G401 (cell line): ENCODE measurements at regions not wholly inside any gene's neighbourhood (a gene's known extent, or its start where the extent isn't known, plus 50 kb on each side); places are given as distances from the start of the nearest gene placed in this dataset.
A peak's percentile ranks its signal among the peaks of the same experiment; 100 is the strongest.

Experiments used
- DNase-seq: peaks from one replicate; pipeline ENCODE4 v3.0.0-alpha.2; 2015; ENCODE audit warnings: low spot score
- in situ Hi-C: cut with HindIII; loops from 2 replicates; pipeline ENCODE4 v1.10.0; 2016; ENCODE audit warnings: low sequenced_read_pairs, mixed read lengths

GRCh38 chr11:127478826-127479225 lies 478.3 kb upstream of the KIRREL3 start:
- no peak for DNase-seq
- in situ Hi-C loops = no loop called here

GRCh38 chr11:127474766-127475165 lies 474.2 kb upstream of the KIRREL3 start:
- in situ Hi-C loops = no loop called here
- DNase-seq = no peak

GRCh38 chr11:127472505-127472904 lies 471.9 kb upstream of the KIRREL3 start:
- DNase-seq = no peak
- in situ Hi-C loops = no loop called here

GRCh38 chr11:127471662-127472061 lies 471.1 kb upstream of the KIRREL3 start:
- in situ Hi-C loops = no loop called here
- DNase-seq = no peak

- no peak for DNase-seq
- in situ Hi-C loops = no loop called here
Observed at GRCh38 chr11:127470306-127470884, 469.8 kb upstream of the KIRREL3 start.

GRCh38 chr11:127464325-127464724 lies 463.8 kb upstream of the KIRREL3 start:
- no peak for DNase-seq

GRCh38 chr11:127462065-127462344 lies 461.4 kb upstream of the KIRREL3 start:
- DNase-seq = no peak
- in situ Hi-C loops = no loop called here

More at GRCh38 chr11:127464325-127464724, 463.8 kb upstream of the KIRREL3 start:
- in situ Hi-C loops = no loop called here

GRCh38 chr11:127461241-127462064 lies 460.9 kb upstream of the KIRREL3 start:
- peak; percentile 4 for DNase-seq

GRCh38 chr11:127458561-127458960 lies 458.0 kb upstream of the KIRREL3 start:
- in situ Hi-C loops = no loop called here

More at GRCh38 chr11:127461241-127462064, 460.9 kb upstream of the KIRREL3 start:
- in situ Hi-C loops = no loop called here

GRCh38 chr11:127454856-127455255 lies 454.3 kb upstream of the KIRREL3 start:
- in situ Hi-C loops = no loop called here
- DNase-seq = no peak

More at GRCh38 chr11:127458561-127458960, 458.0 kb upstream of the KIRREL3 start:
- no peak for DNase-seq

GRCh38 chr11:127452533-127452932 lies 452.0 kb upstream of the KIRREL3 start:
- in situ Hi-C loops = no loop called here
- no peak for DNase-seq

- in situ Hi-C loops = no loop called here
Observed at GRCh38 chr11:127451861-127452260, 451.3 kb upstream of the KIRREL3 start.

GRCh38 chr11:127448101-127448500 lies 447.5 kb upstream of the KIRREL3 start:
- in situ Hi-C loops = no loop called here
- no peak for DNase-seq

More at GRCh38 chr11:127451861-127452260, 451.3 kb upstream of the KIRREL3 start:
- peak; percentile 48 for DNase-seq

GRCh38 chr11:127445476-127445875 lies 444.9 kb upstream of the KIRREL3 start:
- in situ Hi-C loops = no loop called here

GRCh38 chr11:127443297-127443696 lies 442.7 kb upstream of the KIRREL3 start:
- in situ Hi-C loops = no loop called here
- DNase-seq = no peak

More at GRCh38 chr11:127445476-127445875, 444.9 kb upstream of the KIRREL3 start:
- DNase-seq = no peak

- in situ Hi-C loops = no loop called here
Observed at GRCh38 chr11:127440616-127441015, 440.0 kb upstream of the KIRREL3 start.

GRCh38 chr11:127425281-127425680 lies 424.7 kb upstream of the KIRREL3 start:
- no peak for DNase-seq
- in situ Hi-C loops = no loop called here

More at GRCh38 chr11:127440616-127441015, 440.0 kb upstream of the KIRREL3 start:
- DNase-seq = no peak

- in situ Hi-C loops = no loop called here
Observed at GRCh38 chr11:127424661-127425060, 424.1 kb upstream of the KIRREL3 start.

GRCh38 chr11:127420139-127420538 lies 419.6 kb upstream of the KIRREL3 start:
- in situ Hi-C loops = no loop called here
- no peak for DNase-seq

More at GRCh38 chr11:127424661-127425060, 424.1 kb upstream of the KIRREL3 start:
- DNase-seq = no peak

- no peak for DNase-seq
Observed at GRCh38 chr11:127412722-127413380, 412.3 kb upstream of the KIRREL3 start.

More at GRCh38 chr11:127412722-127413380, 412.3 kb upstream of the KIRREL3 start:
- in situ Hi-C loops = no loop called here
